IMR-90 (cell line): ENCODE measurements at regions not wholly inside any gene's neighbourhood (a gene's known extent, or its start where the extent isn't known, plus 50 kb on each side); places are given as distances from the start of the nearest gene placed in this dataset.

ENCODE experiments used
- ATAC-seq: fragments of 200-7000 bp; cut with Tn5 transposase; 2 replicates; pipeline ENCODE4 v1.9.1; 2020; ENCODE audit warnings: low read depth, mild to moderate bottlenecking, moderate library complexity
- BruUV-seq: library from RNA; stranded (reverse); fragments of 400-500 nt; replicated peaks from 2 replicates; lab custom pipeline; 2021; lab: Mats Ljungman, UMichigan
- CTCF ChIA-PET: fragments of 300-600 bp; formaldehyde crosslinking; extraction: SDS; loops from one replicate; lab custom pipeline; 2021; ENCODE audit warnings: antibody characterized with exemption; lab: Yijun Ruan, JAX
- POLR2A ChIA-PET: fragments of 300-600 bp; sonication (Branson Sonifier 250); formaldehyde crosslinking; loops from one replicate; lab custom pipeline; 2022; ENCODE audit warnings: antibody characterized with exemption; ENCODE audit not compliant: unreplicated experiment; lab: Charles Lee
- DNase-seq: peaks from one replicate; pipeline ENCODE4 v3.0.0; 2013
- H2AFZ ChIP-seq: replicated peaks from 2 replicates; pipeline ENCODE3; 2013; ENCODE audit warnings: low read length, mild to moderate bottlenecking; ENCODE audit not compliant: poor library complexity
- H2AK5ac ChIP-seq: 2 replicates; pipeline ENCODE4 v1.6.1; 2013; ENCODE audit warnings: low read depth, low read length, inconsistent platforms
- H2AK9ac ChIP-seq: replicated peaks from 2 replicates; pipeline ENCODE3; 2013; ENCODE audit warnings: mild to moderate bottlenecking, low read depth, low read length, moderate library complexity; ENCODE audit not compliant: poor library complexity
- H2BK120ac ChIP-seq: 2 replicates; pipeline ENCODE4 v1.6.1; 2013; ENCODE audit warnings: low read depth, low read length, inconsistent platforms
- H2BK15ac ChIP-seq: 3 replicates; pipeline ENCODE4 v1.6.1; 2013; ENCODE audit warnings: low read depth, low read length, inconsistent platforms
- H2BK20ac ChIP-seq: 2 replicates; pipeline ENCODE4 v1.6.1; 2013; ENCODE audit warnings: low read depth, mild to moderate bottlenecking, inconsistent platforms, low read length, moderate library complexity
- H2BK5ac ChIP-seq: 2 replicates; pipeline ENCODE4 v1.6.1; 2013; ENCODE audit warnings: mild to moderate bottlenecking, low read depth, low read length, inconsistent platforms; ENCODE audit not compliant: poor library complexity, severe bottlenecking
- H3K14ac ChIP-seq: replicated peaks from 2 replicates; pipeline ENCODE4 v1.6.1; 2013; ENCODE audit warnings: low read depth, low read length, inconsistent platforms
- H3K18ac ChIP-seq: 2 replicates; pipeline ENCODE4 v1.6.1; 2013; ENCODE audit warnings: low read depth, low read length, control low read depth
- H3K23ac ChIP-seq: 2 replicates; pipeline ENCODE4 v1.6.1; 2013; ENCODE audit warnings: low read depth, low read length, inconsistent platforms
- H3K27ac ChIP-seq: 2 replicates; pipeline ENCODE4 v1.5.1; 2013; ENCODE audit warnings: mild to moderate bottlenecking, control low read depth, low read length; ENCODE audit not compliant: insufficient read depth
- H3K27me3 ChIP-seq: 2 replicates; pipeline ENCODE4 v1.6.1; 2013; ENCODE audit warnings: low read length; ENCODE audit not compliant: control insufficient read depth, insufficient read depth
- H3K36me3 ChIP-seq: 2 replicates; pipeline ENCODE4 v1.6.1; 2013; ENCODE audit warnings: low read length, mixed read lengths; ENCODE audit not compliant: control insufficient read depth, insufficient read depth
- H3K4ac ChIP-seq: 2 replicates; pipeline ENCODE4 v1.6.1; 2013; ENCODE audit warnings: low read depth, low read length, inconsistent platforms
- H3K4me1 ChIP-seq: 2 replicates; pipeline ENCODE4 v1.6.1; 2013; ENCODE audit warnings: low read length, mixed read lengths; ENCODE audit not compliant: control insufficient read depth, insufficient read depth
- H3K4me2 ChIP-seq: 2 replicates; pipeline ENCODE4 v1.6.1; 2013; ENCODE audit warnings: low read depth, mild to moderate bottlenecking, control low read depth, low read length, moderate library complexity
- H3K4me3 ChIP-seq: 2 replicates; pipeline ENCODE4 v1.5.1; 2013; ENCODE audit warnings: low read depth, mild to moderate bottlenecking, control low read depth, low read length, moderate library complexity; ENCODE audit not compliant: insufficient read depth
- H3K56ac ChIP-seq: 2 replicates; pipeline ENCODE4 v1.6.1; 2013; ENCODE audit warnings: low read length, inconsistent platforms; ENCODE audit not compliant: insufficient read depth; ENCODE audit errors: extremely low read depth
- H3K79me1 ChIP-seq, 2 experiments: 2 replicates each; pipeline ENCODE4 v1.6.1; 2013; ENCODE audit warnings: low read length in 2 of 2, inconsistent platforms in 1 of 2, low read depth in 1 of 2
- H3K9ac ChIP-seq: 2 replicates; pipeline ENCODE4 v1.6.1; 2013; ENCODE audit warnings: low read depth, low read length, control low read depth
- H3K9me1 ChIP-seq: 2 replicates; pipeline ENCODE4 v1.6.1; 2013; ENCODE audit warnings: low read length, inconsistent platforms; ENCODE audit not compliant: insufficient read depth
- H3K9me3 ChIP-seq: 2 replicates; pipeline ENCODE4 v1.6.1; 2013; ENCODE audit warnings: low read length; ENCODE audit not compliant: control insufficient read depth, insufficient read depth
- H4K20me1 ChIP-seq: 2 replicates; pipeline ENCODE4 v1.6.1; 2013; ENCODE audit warnings: low read length, inconsistent platforms; ENCODE audit not compliant: insufficient read depth
- H4K5ac ChIP-seq: 2 replicates; pipeline ENCODE4 v1.6.1; 2013; ENCODE audit warnings: mild to moderate bottlenecking, low read depth, low read length, control low read depth
- H4K8ac ChIP-seq, 2 experiments: 2 replicates each; pipeline ENCODE4 v1.6.1; 2013; ENCODE audit warnings: low read depth in 2 of 2, low read length in 2 of 2, control low read depth in 1 of 2, inconsistent platforms in 1 of 2
- H4K91ac ChIP-seq: 2 replicates; pipeline ENCODE4 v1.6.1; 2013; ENCODE audit warnings: low read depth, low read length, inconsistent platforms; ENCODE audit not compliant: insufficient read depth
- BHLHE40 ChIP-seq: fragments of 150-350 bp; IDR thresholded peaks from 2 replicates; pipeline ENCODE4 v1.6.1; 2016; ENCODE audit warnings: mild to moderate bottlenecking, low read depth, low read length
- MAZ ChIP-seq: IDR thresholded peaks from 2 replicates; pipeline ENCODE4 v1.6.1; 2012; ENCODE audit warnings: low read depth, mild to moderate bottlenecking, low read length, improper control_type of control experiment, moderate library complexity, borderline replicate concordance
- POLR2A ChIP-seq: IDR thresholded peaks from 2 replicates; pipeline ENCODE4 v1.6.1; 2012; ENCODE audit warnings: mild to moderate bottlenecking, low read depth, low read length
- RFX5 ChIP-seq: IDR thresholded peaks from 2 replicates; pipeline ENCODE4 v1.8.0; 2012; ENCODE audit warnings: low read depth, mild to moderate bottlenecking, low read length, moderate library complexity
- WGBS, 2 experiments: methylation state at CpG; one replicate each; pipeline versions ENCODE4 v1.1.5 to v1.1.7; 2013; ENCODE audit warnings: missing lambda C conversion rate in 2 of 2; ENCODE audit not compliant: insufficient read length in 1 of 2; ENCODE audit errors: extremely low coverage in 2 of 2; 5-methylcytosine and 5-hydroxymethylcytosine counted together
- dilution Hi-C: fragments of 300-500 bp; cut with HindIII; formaldehyde crosslinking; loops from one replicate; pipeline ENCODE4 v1.14.3; 2018; ENCODE audit warnings: low sequenced_read_pairs; ENCODE audit not compliant: unreplicated experiment
- in situ Hi-C: fragments of 300-500 bp; cut with MboI; formaldehyde crosslinking; loops from 3 replicates; pipeline ENCODE4 v1.14.3; 2019; ENCODE audit warnings: low sequenced_read_pairs, inconsistent platforms, mixed read lengths
- intact Hi-C: fragments of 100-400 bp; cut with micrococcal nuclease; formaldehyde crosslinking; loops from 2 replicates; pipeline ENCODE4 v1.10.0; 2022

DNA sequence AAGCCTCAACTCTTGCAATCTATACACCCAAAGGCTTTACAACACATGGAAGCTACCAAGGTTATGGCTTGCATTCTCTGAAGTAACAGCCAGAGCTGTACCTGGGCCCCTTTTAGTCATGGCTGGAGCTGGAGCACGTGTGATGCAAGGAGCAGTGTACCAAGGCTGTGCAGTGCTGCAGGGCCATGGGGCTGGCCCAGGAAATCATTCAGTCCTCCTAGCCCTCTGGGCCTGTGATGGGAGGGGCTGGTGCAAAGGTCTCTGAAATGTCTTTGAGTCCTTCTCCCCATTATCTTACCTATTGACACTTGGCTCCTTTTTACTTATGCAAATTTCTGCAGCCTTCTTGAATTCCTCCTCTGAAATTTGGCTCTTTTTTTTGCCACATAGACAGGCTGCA, 500.1 kb upstream of the FAM47C start:
- in situ Hi-C loops (no loop called here), intact Hi-C loops (no loop called here), dilution Hi-C loops (no loop called here)
- H2AFZ ChIP-seq, result no peak overlapping the region
- WGBS, 2 experiments, result no CpG with 5 or more reads among the region's 1 CpG
- no peak overlapping the region for H2AK9ac ChIP-seq
- ATAC-seq, result no peak
- BruUV-seq, result no TSS peak
- peaks cover 6% of the 10 kb centered on the region; the same call in 1 of the 2 replicates for H3K9me3 ChIP-seq
- no peak overlapping the region for H2BK15ac ChIP-seq
- no peaks in the 10 kb centered on the region for H3K79me1 ChIP-seq
- H3K4me2 ChIP-seq, result no peak overlapping the region
- POLR2A ChIA-PET, result no interaction called here
- no peak overlapping the region for H3K56ac ChIP-seq
- no peak overlapping the region for H3K18ac ChIP-seq
- H3K36me3 ChIP-seq, result no peaks in the 10 kb centered on the region
- H3K9ac ChIP-seq, result no peak overlapping the region
- H3K9me1 ChIP-seq, result no peaks in the 10 kb centered on the region
- no peak overlapping the region for H3K4ac ChIP-seq
- no peak overlapping the region for H4K8ac ChIP-seq
- H2BK20ac ChIP-seq, result no peak overlapping the region
- H2BK120ac ChIP-seq, result no peak overlapping the region
- CTCF ChIA-PET, result no interaction called here
- H4K20me1 ChIP-seq, result no peaks in the 10 kb centered on the region
- no peak overlapping the region for H3K14ac ChIP-seq
- no peak for TF ChIP-seq RFX5
- no peak for TF ChIP-seq BHLHE40
- no peak for TF ChIP-seq MAZ
- TF ChIP-seq POLR2A, result no peak
- no peak overlapping the region for H2BK5ac ChIP-seq
- no peaks in the 10 kb centered on the region for H3K4me1 ChIP-seq
- no peak overlapping the region for H2AK5ac ChIP-seq
- DNase-seq, result no peak
- H3K27me3 ChIP-seq, result no peaks in the 10 kb centered on the region
- no peak overlapping the region for H4K5ac ChIP-seq
- no peak overlapping the region for H3K23ac ChIP-seq
- no peak overlapping the region for H3K27ac ChIP-seq
- H3K4me3 ChIP-seq, result no peak overlapping the region
- no peak overlapping the region for H4K91ac ChIP-seq
